ENCODE measurements at regions not wholly inside any gene's neighbourhood (a gene's known extent, or its start where the extent isn't known, plus 50 kb on each side); places are given as distances from the start of the nearest gene placed in this dataset.

DNA sequence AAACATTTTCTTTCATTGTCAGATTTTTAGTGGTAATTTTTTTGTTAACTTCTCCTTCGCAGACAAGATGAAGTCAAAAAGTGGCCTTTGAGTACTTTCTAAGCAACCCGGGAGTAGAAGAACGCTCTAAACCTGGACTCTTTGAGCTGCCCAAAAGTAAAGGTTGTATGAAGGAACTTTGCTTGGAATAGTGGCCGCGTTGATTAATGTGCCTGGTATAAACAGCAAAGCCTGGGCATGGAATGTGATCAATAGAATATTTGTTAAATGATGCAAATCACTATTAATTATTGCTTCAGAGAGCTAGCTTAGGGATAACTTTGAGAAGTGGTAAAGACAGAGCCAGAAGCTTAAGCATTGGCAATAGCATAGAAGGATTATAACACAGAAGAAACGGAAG lies 475.1 kb upstream of the ANKRD30A start:
- TF ChIP-seq, protein P1, sequence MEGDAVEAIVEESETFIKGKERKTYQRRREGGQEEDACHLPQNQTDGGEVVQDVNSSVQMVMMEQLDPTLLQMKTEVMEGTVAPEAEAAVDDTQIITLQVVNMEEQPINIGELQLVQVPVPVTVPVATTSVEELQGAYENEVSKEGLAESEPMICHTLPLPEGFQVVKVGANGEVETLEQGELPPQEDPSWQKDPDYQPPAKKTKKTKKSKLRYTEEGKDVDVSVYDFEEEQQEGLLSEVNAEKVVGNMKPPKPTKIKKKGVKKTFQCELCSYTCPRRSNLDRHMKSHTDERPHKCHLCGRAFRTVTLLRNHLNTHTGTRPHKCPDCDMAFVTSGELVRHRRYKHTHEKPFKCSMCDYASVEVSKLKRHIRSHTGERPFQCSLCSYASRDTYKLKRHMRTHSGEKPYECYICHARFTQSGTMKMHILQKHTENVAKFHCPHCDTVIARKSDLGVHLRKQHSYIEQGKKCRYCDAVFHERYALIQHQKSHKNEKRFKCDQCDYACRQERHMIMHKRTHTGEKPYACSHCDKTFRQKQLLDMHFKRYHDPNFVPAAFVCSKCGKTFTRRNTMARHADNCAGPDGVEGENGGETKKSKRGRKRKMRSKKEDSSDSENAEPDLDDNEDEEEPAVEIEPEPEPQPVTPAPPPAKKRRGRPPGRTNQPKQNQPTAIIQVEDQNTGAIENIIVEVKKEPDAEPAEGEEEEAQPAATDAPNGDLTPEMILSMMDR (IDR thresholded peaks at IDR 0.05), result no peak
- no peak for TF ChIP-seq POLR2A (IDR thresholded peaks at IDR 0.05)
